Fibroblast of lung (primary cell): ENCODE measurements at regions not wholly inside any gene's neighbourhood (a gene's known extent, or its start where the extent isn't known, plus 50 kb on each side); places are given as distances from the start of the nearest gene placed in this dataset.

Experiments used
- DNase-seq, 2 donors: peaks; one replicate each; pipeline versions ENCODE4 v3.0.0 to v3.0.0-alpha.2; 2010; ENCODE audit warnings: low read depth in 2 of 2
- H2AFZ ChIP-seq: 2 replicates; pipeline ENCODE4 v1.5.1; 2012; ENCODE audit warnings: low read length, control low read depth, inconsistent platforms
- H3K27ac ChIP-seq: 2 replicates; pipeline ENCODE4 v1.5.1; 2011; ENCODE audit warnings: low read length, control low read depth; ENCODE audit not compliant: insufficient read depth
- H3K27me3 ChIP-seq: 2 replicates; pipeline ENCODE4 v1.5.1; 2011; ENCODE audit warnings: mild to moderate bottlenecking, low read length; ENCODE audit not compliant: control insufficient read depth, insufficient read depth
- H3K36me3 ChIP-seq: 2 replicates; pipeline ENCODE4 v1.5.1; 2011; ENCODE audit warnings: low read length; ENCODE audit not compliant: control insufficient read depth, insufficient read depth
- H3K4me1 ChIP-seq: 2 replicates; pipeline ENCODE4 v1.5.1; 2011; ENCODE audit warnings: low read length; ENCODE audit not compliant: control insufficient read depth, insufficient read depth; ENCODE audit errors: extremely low read depth
- H3K4me2 ChIP-seq: 2 replicates; pipeline ENCODE4 v1.5.1; 2011; ENCODE audit warnings: low read length, control low read depth; ENCODE audit not compliant: insufficient read depth; ENCODE audit errors: extremely low read depth
- H3K4me3 ChIP-seq, 4 experiments: fragments of 200-600 bp in 1 of 4; sonication (generic) in 1 of 4; replicated peaks in 1 of 4; 2 replicates each; pipeline ENCODE4 v1.5.1; 2011 to 2016; ENCODE audit warnings: low read length in 4 of 4, low read depth in 3 of 4, mild to moderate bottlenecking in 3 of 4, control low read depth in 2 of 4, inconsistent platforms in 1 of 4, mixed read lengths in 1 of 4; ENCODE audit not compliant: insufficient read depth in 1 of 4; ENCODE audit errors: control extremely low read depth in 1 of 4
- H3K79me2 ChIP-seq: 2 replicates; pipeline ENCODE4 v1.5.1; 2012; ENCODE audit warnings: mild to moderate bottlenecking, low read length, inconsistent platforms; ENCODE audit not compliant: control insufficient read depth, insufficient read depth
- H3K9ac ChIP-seq: 2 replicates; pipeline ENCODE4 v1.5.1; 2011; ENCODE audit warnings: mild to moderate bottlenecking, low read length, control low read depth; ENCODE audit not compliant: insufficient read depth
- H3K9me3 ChIP-seq: 2 replicates; pipeline ENCODE4 v1.5.1; 2012; ENCODE audit warnings: low read depth, low read length; ENCODE audit not compliant: control insufficient read depth, insufficient read depth
- H4K20me1 ChIP-seq: 2 replicates; pipeline ENCODE4 v1.5.1; 2011; ENCODE audit warnings: low read length; ENCODE audit not compliant: control insufficient read depth, insufficient read depth; ENCODE audit errors: extremely low read depth
- EZH2 ChIP-seq: IDR thresholded peaks from 2 replicates; pipeline ENCODE4 v1.5.1; 2012; ENCODE audit warnings: low read length, control low read depth, mild to moderate bottlenecking; ENCODE audit errors: missing control alignments
- TF ChIP-seq, protein P1 (sequence below), 2 donors: IDR thresholded peaks in 1 of 2; conservative IDR thresholded peaks in 1 of 2; 1 replicate in 1 of 2; 2 replicates in 1 of 2; pipeline ENCODE4 v1.5.1; 2011 to 2012; ENCODE audit warnings: low read length in 2 of 2, control low read depth in 1 of 2, inconsistent platforms in 1 of 2, low read depth in 1 of 2, mild to moderate bottlenecking in 1 of 2

DNA sequence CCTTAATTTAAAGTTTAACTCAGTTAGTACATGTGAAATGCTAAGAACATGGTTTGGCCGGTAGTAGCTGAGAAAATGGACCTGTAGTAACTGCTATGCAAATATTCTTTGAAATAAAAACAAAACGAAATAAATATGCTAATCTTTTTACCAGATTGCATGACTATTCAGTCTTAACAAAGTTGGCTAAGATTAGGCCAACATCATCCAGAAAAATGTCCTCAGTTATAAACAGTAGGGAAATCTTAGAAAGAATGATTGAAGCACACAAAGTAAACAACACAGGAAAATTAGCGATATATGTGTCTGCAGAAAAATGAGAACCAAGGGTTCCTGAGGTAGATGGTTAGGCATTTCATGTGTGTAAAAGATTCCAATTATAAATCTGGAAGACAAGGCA lies 832.1 kb downstream of the TUSC7 start:
- Histone ChIP-seq H3K36me3 (no peaks in the 10 kb centered on the region), H3K79me2 (no peaks in the 10 kb centered on the region), H3K9me3 (no peaks in the 10 kb centered on the region), H2AFZ (no peak overlapping the region), H3K4me2 (no peak overlapping the region), H3K4me1 (no peaks in the 10 kb centered on the region), H3K4me3 (no peak overlapping the region), H4K20me1 (no peaks in the 10 kb centered on the region), H3K9ac (no peak overlapping the region), H3K27me3 (no peaks in the 10 kb centered on the region), H3K27ac (no peak overlapping the region)
- TF ChIP-seq EZH2 = no peak
- TF ChIP-seq, protein P1, sequence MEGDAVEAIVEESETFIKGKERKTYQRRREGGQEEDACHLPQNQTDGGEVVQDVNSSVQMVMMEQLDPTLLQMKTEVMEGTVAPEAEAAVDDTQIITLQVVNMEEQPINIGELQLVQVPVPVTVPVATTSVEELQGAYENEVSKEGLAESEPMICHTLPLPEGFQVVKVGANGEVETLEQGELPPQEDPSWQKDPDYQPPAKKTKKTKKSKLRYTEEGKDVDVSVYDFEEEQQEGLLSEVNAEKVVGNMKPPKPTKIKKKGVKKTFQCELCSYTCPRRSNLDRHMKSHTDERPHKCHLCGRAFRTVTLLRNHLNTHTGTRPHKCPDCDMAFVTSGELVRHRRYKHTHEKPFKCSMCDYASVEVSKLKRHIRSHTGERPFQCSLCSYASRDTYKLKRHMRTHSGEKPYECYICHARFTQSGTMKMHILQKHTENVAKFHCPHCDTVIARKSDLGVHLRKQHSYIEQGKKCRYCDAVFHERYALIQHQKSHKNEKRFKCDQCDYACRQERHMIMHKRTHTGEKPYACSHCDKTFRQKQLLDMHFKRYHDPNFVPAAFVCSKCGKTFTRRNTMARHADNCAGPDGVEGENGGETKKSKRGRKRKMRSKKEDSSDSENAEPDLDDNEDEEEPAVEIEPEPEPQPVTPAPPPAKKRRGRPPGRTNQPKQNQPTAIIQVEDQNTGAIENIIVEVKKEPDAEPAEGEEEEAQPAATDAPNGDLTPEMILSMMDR (conservative IDR thresholded peaks at IDR 0.05 in 1 of 2, IDR thresholded peaks at IDR 0.05 in 1 of 2; ENCODE audit: low read depth in 1 of 2, low read length in 2 of 2) = no peak
- DNase-seq = peak in 1 of 2 donors; percentile 43

DNA sequence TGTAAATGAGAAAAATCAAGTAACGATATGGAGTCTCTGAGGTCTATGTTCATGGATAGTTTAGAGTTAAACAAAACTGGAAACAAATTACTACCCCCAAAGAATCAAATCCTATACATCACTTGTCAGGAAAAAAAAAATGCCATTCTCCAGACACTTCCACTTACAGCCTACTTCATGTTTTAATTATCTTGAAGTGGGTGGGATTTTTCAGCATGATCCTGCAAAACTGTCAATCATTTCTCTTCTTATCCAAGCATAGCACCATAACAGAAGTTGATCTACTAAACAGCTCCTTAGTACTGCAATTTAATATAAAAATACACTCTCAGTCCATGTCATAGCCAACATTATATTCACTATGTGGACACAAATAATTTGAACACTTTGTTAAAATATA lies 833.9 kb downstream of the TUSC7 start:
- Histone ChIP-seq H3K79me2 (no peaks in the 10 kb centered on the region), H3K36me3 (no peaks in the 10 kb centered on the region), H3K27me3 (no peaks in the 10 kb centered on the region), H3K9ac (no peak overlapping the region), H3K4me2 (no peak overlapping the region), H4K20me1 (no peaks in the 10 kb centered on the region), H3K4me3 (no peak overlapping the region), H3K27ac (no peak overlapping the region), H3K4me1 (peaks cover 3% of the 10 kb centered on the region), H3K9me3 (no peaks in the 10 kb centered on the region), H2AFZ (no peak overlapping the region)
- TF ChIP-seq, protein P1 (conservative IDR thresholded peaks at IDR 0.05 in 1 of 2, IDR thresholded peaks at IDR 0.05 in 1 of 2; ENCODE audit: low read depth in 1 of 2, low read length in 2 of 2) = no peak
- no peak for TF ChIP-seq EZH2
- no peak for DNase-seq

DNA sequence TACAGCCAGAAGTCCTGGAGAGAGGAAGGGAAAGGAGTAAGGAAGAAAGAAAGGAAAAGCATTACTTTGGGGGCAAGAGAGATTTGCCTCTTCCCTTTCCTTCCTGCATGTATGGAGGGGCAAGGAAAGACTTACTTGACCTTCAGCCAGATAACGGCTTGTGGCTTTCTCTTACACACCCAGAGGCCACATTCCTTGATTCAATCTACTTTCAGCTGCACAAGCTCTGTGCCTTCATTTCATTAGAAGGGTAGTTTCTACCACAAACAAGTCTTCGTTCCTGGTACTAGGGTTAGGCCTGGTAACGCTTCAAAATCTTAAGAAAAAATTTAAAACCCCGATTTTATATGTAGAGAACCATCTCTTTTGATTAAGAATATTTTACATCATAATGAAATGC lies 835.9 kb downstream of the TUSC7 start:
- no peak for TF ChIP-seq EZH2
- TF ChIP-seq, protein P1 (conservative IDR thresholded peaks at IDR 0.05 in 1 of 2, IDR thresholded peaks at IDR 0.05 in 1 of 2; ENCODE audit: low read depth in 1 of 2, low read length in 2 of 2) = no peak
- DNase-seq = no peak
- no peak overlapping the region for H3K9ac ChIP-seq

More for the DNA sequence above, 835.9 kb downstream of the TUSC7 start:
- H3K79me2 ChIP-seq = no peaks in the 10 kb centered on the region
- no peaks in the 10 kb centered on the region for H3K36me3 ChIP-seq
- no peaks in the 10 kb centered on the region for H4K20me1 ChIP-seq
- peaks cover 10% of the 10 kb centered on the region for H3K4me1 ChIP-seq
- H3K27me3 ChIP-seq = no peaks in the 10 kb centered on the region
- no peak overlapping the region for H2AFZ ChIP-seq
- no peak overlapping the region for H3K4me2 ChIP-seq
- no peaks in the 10 kb centered on the region for H3K9me3 ChIP-seq
- H3K27ac ChIP-seq = no peak overlapping the region
- H3K4me3 ChIP-seq = no peak overlapping the region
